Chondrocyte (in vitro differentiated cells): ENCODE measurements at regions not wholly inside any gene's neighbourhood (a gene's known extent, or its start where the extent isn't known, plus 50 kb on each side); places are given as distances from the start of the nearest gene placed in this dataset.

Experiments
- DNase-seq: peaks from one replicate; pipeline ENCODE4 v3.0.0; 2021; ENCODE audit warnings: mixed read lengths, low spot score
- H3K27ac Mint-ChIP-seq: one replicate; pipeline ENCODE4 v1.8.0; 2021; ENCODE audit warnings: mild to moderate bottlenecking, moderate library complexity, mixed read lengths; ENCODE audit not compliant: unreplicated experiment
- H3K27me3 Mint-ChIP-seq: 2 replicates; pipeline ENCODE4 v1.8.0; 2021; ENCODE audit warnings: low read depth, mixed read lengths
- H3K36me3 Mint-ChIP-seq: 2 replicates; pipeline ENCODE4 v1.8.0; 2021; ENCODE audit warnings: low read depth, mixed read lengths
- H3K4me1 Mint-ChIP-seq: 2 replicates; pipeline ENCODE4 v1.8.0; 2021; ENCODE audit warnings: low read depth, mild to moderate bottlenecking, mixed read lengths
- H3K4me3 Mint-ChIP-seq: one replicate; pipeline ENCODE4 v1.8.0; 2021; ENCODE audit warnings: mild to moderate bottlenecking, moderate library complexity, mixed read lengths; ENCODE audit not compliant: unreplicated experiment
- H3K9me3 Mint-ChIP-seq: 2 replicates; pipeline ENCODE4 v1.8.0; 2021; ENCODE audit warnings: low read depth, mixed read lengths
- CTCF ChIP-seq: fragments of 200-600 bp; sonication (generic); IDR thresholded peaks from 2 replicates; pipeline ENCODE4 v1.5.0; 2021; ENCODE audit warnings: antibody characterized with exemption, mild to moderate bottlenecking, moderate library complexity

DNA sequence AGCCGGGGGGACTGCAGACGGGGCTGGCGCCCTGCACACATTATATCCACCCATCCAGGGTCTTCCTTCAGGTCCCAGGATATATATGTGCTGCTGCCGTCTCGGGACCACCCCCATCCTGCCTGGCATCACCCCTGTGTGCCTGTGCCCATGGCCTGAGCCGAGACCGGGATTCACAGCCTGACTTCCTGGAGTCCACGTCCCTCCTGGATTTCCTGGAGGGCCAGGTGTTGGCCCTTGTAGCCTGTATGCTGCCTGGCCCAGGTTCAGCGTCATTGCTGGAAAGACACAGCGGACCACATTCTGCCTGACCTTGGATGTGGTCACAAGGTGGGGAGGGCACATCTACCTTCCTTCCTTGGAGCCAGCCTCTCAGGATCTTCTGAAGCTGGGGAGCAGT is 551.1 kb downstream of the BRD1 start:
- no peaks in the 10 kb centered on the region for H3K36me3 Mint-ChIP-seq
- peak; percentile 84 for DNase-seq
- peaks cover 13% of the 10 kb centered on the region for H3K9me3 Mint-ChIP-seq
- peaks cover 9% of the 10 kb centered on the region for H3K27me3 Mint-ChIP-seq
- TF ChIP-seq CTCF = no peak
- H3K27ac Mint-ChIP-seq = no peak overlapping the region
- no peaks in the 10 kb centered on the region for H3K4me1 Mint-ChIP-seq
- no peak overlapping the region for H3K4me3 Mint-ChIP-seq

- peak; percentile 68 for DNase-seq
- Mint-ChIP-seq H3K4me1 (no peaks in the 10 kb centered on the region), H3K9me3 (peaks cover 4% of the 10 kb centered on the region), H3K27ac (no peak overlapping the region), H3K27me3 (peaks cover 10% of the 10 kb centered on the region), H3K4me3 (no peak overlapping the region), H3K36me3 (no peaks in the 10 kb centered on the region)
- TF ChIP-seq CTCF = no peak
These were observed 552.8 kb downstream of the BRD1 start for GRCh38 chr22:49274754-49275380.

GRCh38 chr22:49272546-49273125 is 555.0 kb downstream of the BRD1 start:
- peak; percentile 53 for DNase-seq

DNA sequence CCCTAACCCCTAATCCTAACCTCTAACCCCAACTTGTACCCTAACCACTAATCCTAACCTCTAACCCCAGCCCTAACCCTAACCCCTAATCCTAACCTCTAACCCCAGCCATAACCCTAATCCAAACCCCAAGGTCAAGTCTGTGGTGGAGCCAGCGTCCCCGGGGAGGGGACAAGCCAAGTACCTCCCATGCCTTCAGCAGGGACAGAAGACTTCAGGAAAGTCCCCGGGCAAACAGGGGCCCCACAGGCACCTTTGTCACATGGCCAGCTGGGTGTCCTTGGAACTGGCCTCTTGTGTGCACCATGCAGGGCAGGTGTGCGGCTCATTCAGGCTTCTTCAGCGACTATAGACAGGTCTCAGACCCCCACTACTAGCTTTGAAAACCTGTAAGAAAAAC is 555.8 kb downstream of the BRD1 start:
- Mint-ChIP-seq H3K4me1 (no peaks in the 10 kb centered on the region), H3K27me3 (peaks cover 25% of the 10 kb centered on the region), H3K27ac (no peak overlapping the region), H3K9me3 (no peaks in the 10 kb centered on the region), H3K36me3 (no peaks in the 10 kb centered on the region), H3K4me3 (no peak overlapping the region)
- no peak for TF ChIP-seq CTCF
- peak; percentile 41 for DNase-seq

More at GRCh38 chr22:49272546-49273125, 555.0 kb downstream of the BRD1 start:
- Mint-ChIP-seq H3K4me3 (no peak overlapping the region), H3K36me3 (no peaks in the 10 kb centered on the region), H3K4me1 (no peaks in the 10 kb centered on the region), H3K9me3 (no peaks in the 10 kb centered on the region), H3K27me3 (peaks cover 25% of the 10 kb centered on the region), H3K27ac (no peak overlapping the region)
- TF ChIP-seq CTCF = no peak

DNA sequence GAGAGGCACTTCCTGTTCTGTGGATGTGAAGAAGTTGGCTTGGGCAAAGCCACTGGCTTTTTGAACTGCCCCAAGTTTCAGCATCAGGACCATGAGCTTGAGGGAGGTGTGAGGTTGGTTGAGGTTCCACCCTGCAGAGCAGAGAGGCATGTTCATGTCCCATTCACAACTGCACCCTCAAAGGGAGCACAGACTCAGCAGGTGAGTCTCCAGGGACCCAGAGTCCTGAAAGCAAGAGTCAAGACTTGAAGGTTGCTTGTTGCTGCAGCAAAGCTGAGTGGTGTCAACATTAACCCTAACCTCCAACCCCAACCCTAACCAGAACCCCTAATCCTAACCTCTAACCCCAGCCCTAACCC is 556.3 kb downstream of the BRD1 start:
- Mint-ChIP-seq H3K4me3 (no peak overlapping the region), H3K9me3 (no peaks in the 10 kb centered on the region), H3K36me3 (no peaks in the 10 kb centered on the region), H3K4me1 (no peaks in the 10 kb centered on the region), H3K27ac (no peak overlapping the region), H3K27me3 (peaks cover 25% of the 10 kb centered on the region)
- no peak for DNase-seq
- TF ChIP-seq CTCF = no peak
